Ascending aorta (tissue), 2 donors: ENCODE measurements at regions not wholly inside any gene's neighbourhood (a gene's known extent, or its start where the extent isn't known, plus 50 kb on each side); places are given as distances from the start of the nearest gene placed in this dataset.

Experiments used
- DNase-seq, 2 donors: peaks; one replicate each; pipeline ENCODE4 v3.0.0-alpha.2; 2019; ENCODE audit warnings: low spot score in 2 of 2
- H3K27ac ChIP-seq, 2 donors: fragments of 200-600 bp; sonication (generic); one replicate each; pipeline ENCODE4 v1.5.1; 2016 to 2017; ENCODE audit warnings: mild to moderate bottlenecking in 1 of 2
- H3K27me3 ChIP-seq: fragments of 200-600 bp; sonication (generic); one replicate; pipeline ENCODE4 v1.5.1; 2017
- H3K36me3 ChIP-seq, 2 donors: fragments of 200-600 bp; sonication (generic); one replicate each; pipeline ENCODE4 v1.5.1; 2016
- H3K4me1 ChIP-seq, 2 donors: fragments of 200-600 bp; sonication (generic); one replicate each; pipeline ENCODE4 v1.5.1; 2016 to 2017; ENCODE audit warnings: mild to moderate bottlenecking in 1 of 2
- H3K4me3 ChIP-seq, 2 donors: fragments of 200-600 bp; sonication (generic); one replicate each; pipeline ENCODE4 v1.5.1; 2016 to 2017; ENCODE audit warnings: mild to moderate bottlenecking in 1 of 2
- H3K9me3 ChIP-seq, 2 donors: fragments of 200-600 bp; sonication (generic); one replicate each; pipeline ENCODE4 v1.5.1; 2016
- CTCF ChIP-seq, 3 experiments: fragments of 200-600 bp in 2 of 3; fragments of 450-650 bp in 1 of 3; sonication (generic) in 2 of 3; IDR thresholded peaks; one replicate each; pipeline ENCODE4 v1.5.1; 2016 to 2019; ENCODE audit warnings: antibody characterized with exemption in 3 of 3, mild to moderate bottlenecking in 1 of 3, moderate library complexity in 1 of 3
- intact Hi-C: fragments of 100-400 bp; cut with DNase I; formaldehyde crosslinking; loops from one replicate; pipeline ENCODE4 v1.15.1; 2023

GRCh38 chr18:78561757-78562510 lies 417.7 kb upstream of the SALL3 start:
- no peak for DNase-seq
- intact Hi-C loops = no loop called here
- Histone ChIP-seq H3K9me3 (no peaks in the 10 kb centered on the region), H3K27ac (no peak overlapping the region), H3K4me1 (no peaks in the 10 kb centered on the region), H3K27me3 (no peaks in the 10 kb centered on the region), H3K4me3 (no peak overlapping the region), H3K36me3 (no peaks in the 10 kb centered on the region)
- TF ChIP-seq CTCF (IDR thresholded peaks at IDR 0.05) = no peak

GRCh38 chr18:78562531-78562961 lies 417.1 kb upstream of the SALL3 start:
- no peak for DNase-seq
- Histone ChIP-seq H3K4me1 (no peaks in the 10 kb centered on the region), H3K4me3 (no peak overlapping the region), H3K27me3 (no peaks in the 10 kb centered on the region), H3K36me3 (no peaks in the 10 kb centered on the region), H3K9me3 (no peaks in the 10 kb centered on the region), H3K27ac (no peak overlapping the region)
- TF ChIP-seq CTCF (IDR thresholded peaks at IDR 0.05) = no peak
- intact Hi-C loops = no loop called here

GRCh38 chr18:78563110-78563509 lies 416.5 kb upstream of the SALL3 start:
- Histone ChIP-seq H3K9me3 (no peaks in the 10 kb centered on the region), H3K4me1 (no peaks in the 10 kb centered on the region), H3K27ac (no peak overlapping the region), H3K27me3 (no peaks in the 10 kb centered on the region), H3K4me3 (no peak overlapping the region), H3K36me3 (no peaks in the 10 kb centered on the region)
- no peak for TF ChIP-seq CTCF (IDR thresholded peaks at IDR 0.05)
- intact Hi-C loops = no loop called here
- no peak for DNase-seq

GRCh38 chr18:78564030-78564429 lies 415.6 kb upstream of the SALL3 start:
- TF ChIP-seq CTCF (IDR thresholded peaks at IDR 0.05) = no peak
- Histone ChIP-seq H3K9me3 (no peaks in the 10 kb centered on the region), H3K36me3 (no peaks in the 10 kb centered on the region), H3K4me1 (no peaks in the 10 kb centered on the region), H3K27me3 (no peaks in the 10 kb centered on the region), H3K27ac (no peak overlapping the region), H3K4me3 (no peak overlapping the region)
- no peak for DNase-seq
- intact Hi-C loops = no loop called here

GRCh38 chr18:78564518-78564917 lies 415.1 kb upstream of the SALL3 start:
- intact Hi-C loops = no loop called here

More at GRCh38 chr18:78564518-78564917, 415.1 kb upstream of the SALL3 start:
- no peak for DNase-seq
- Histone ChIP-seq H3K9me3 (peaks cover 0 to 2% of the 10 kb centered on the region in 2 donors), H3K36me3 (no peaks in the 10 kb centered on the region), H3K4me1 (no peaks in the 10 kb centered on the region), H3K27me3 (no peaks in the 10 kb centered on the region), H3K27ac (no peak overlapping the region), H3K4me3 (no peak overlapping the region)
- TF ChIP-seq CTCF (IDR thresholded peaks at IDR 0.05) = no peak
